H9 (cell line): ENCODE measurements at regions not wholly inside any gene's neighbourhood (a gene's known extent, or its start where the extent isn't known, plus 50 kb on each side); places are given as distances from the start of the nearest gene placed in this dataset.

ENCODE experiments used
- DNase-seq: peaks from one replicate; pipeline ENCODE4 v3.0.0-alpha.2; 2017
- H2AFZ ChIP-seq: one replicate; pipeline ENCODE4 v1.6.1; 2013; ENCODE audit warnings: mild to moderate bottlenecking, low read length, control low read depth, moderate library complexity
- H2AK5ac ChIP-seq: 2 replicates; pipeline ENCODE4 v1.6.1; 2013; ENCODE audit warnings: low read length, control low read depth, mixed read lengths; ENCODE audit not compliant: insufficient read length
- H2BK120ac ChIP-seq: one replicate; pipeline ENCODE4 v1.6.1; 2013; ENCODE audit warnings: low read depth, mild to moderate bottlenecking, low read length, control low read depth, inconsistent platforms; ENCODE audit not compliant: poor library complexity, severe bottlenecking
- H2BK12ac ChIP-seq: 2 replicates; pipeline ENCODE4 v1.6.1; 2013; ENCODE audit warnings: low read length, control low read depth, mixed read lengths, low read depth; ENCODE audit not compliant: insufficient read length
- H2BK15ac ChIP-seq: 2 replicates; pipeline ENCODE4 v1.6.1; 2013; ENCODE audit warnings: low read depth, low read length, control low read depth
- H2BK20ac ChIP-seq: one replicate; pipeline ENCODE4 v1.6.1; 2013; ENCODE audit warnings: low read depth, mild to moderate bottlenecking, low read length, control low read depth, inconsistent platforms; ENCODE audit not compliant: poor library complexity, severe bottlenecking
- H2BK5ac ChIP-seq: 2 replicates; pipeline ENCODE4 v1.6.1; 2013; ENCODE audit warnings: low read length, control low read depth, mixed read lengths; ENCODE audit not compliant: insufficient read length
- H3K14ac ChIP-seq: 2 replicates; pipeline ENCODE4 v1.6.1; 2013; ENCODE audit warnings: low read length, control low read depth; ENCODE audit not compliant: insufficient read depth
- H3K18ac ChIP-seq: 2 replicates; pipeline ENCODE4 v1.6.1; 2013; ENCODE audit warnings: low read depth, mild to moderate bottlenecking, mixed read lengths, low read length, control low read depth; ENCODE audit not compliant: insufficient read length
- H3K23ac ChIP-seq: 2 replicates; pipeline ENCODE4 v1.6.1; 2013; ENCODE audit warnings: low read length, control low read depth, mixed read lengths, low read depth; ENCODE audit not compliant: insufficient read length
- H3K23me2 ChIP-seq: 2 replicates; pipeline ENCODE4 v1.6.1; 2013; ENCODE audit warnings: low read depth, mild to moderate bottlenecking, mixed read lengths, low read length, control low read depth; ENCODE audit not compliant: insufficient read length, poor library complexity, severe bottlenecking
- H3K27ac ChIP-seq: 2 replicates; pipeline ENCODE4 v1.5.1; 2013; ENCODE audit warnings: low read length, control low read depth, mixed read lengths, low read depth; ENCODE audit not compliant: insufficient read length
- H3K27me3 ChIP-seq: 2 replicates; pipeline ENCODE4 v1.6.1; 2013; ENCODE audit warnings: low read length, control low read depth, inconsistent platforms; ENCODE audit not compliant: insufficient read depth
- H3K4ac ChIP-seq: 2 replicates; pipeline ENCODE4 v1.6.1; 2013; ENCODE audit warnings: low read depth, mild to moderate bottlenecking, control low read depth, inconsistent platforms, low read length, moderate library complexity
- H3K4me1 ChIP-seq: 2 replicates; pipeline ENCODE4 v1.6.1; 2013; ENCODE audit warnings: low read length, control low read depth, inconsistent platforms; ENCODE audit not compliant: insufficient read depth
- H3K4me2 ChIP-seq: 2 replicates; pipeline ENCODE4 v1.6.1; 2013; ENCODE audit warnings: low read length, control low read depth, mixed read lengths; ENCODE audit not compliant: insufficient read length, insufficient read depth
- H3K56ac ChIP-seq: 2 replicates; pipeline ENCODE4 v1.6.1; 2013; ENCODE audit warnings: low read depth, mild to moderate bottlenecking, mixed read lengths, low read length, control low read depth; ENCODE audit not compliant: insufficient read length
- H3K79me1 ChIP-seq: 2 replicates; pipeline ENCODE4 v1.6.1; 2013; ENCODE audit warnings: low read depth, mild to moderate bottlenecking, moderate library complexity, low read length, control low read depth, inconsistent platforms; ENCODE audit not compliant: insufficient read depth, poor library complexity, severe bottlenecking
- H3K79me2 ChIP-seq: 2 replicates; pipeline ENCODE4 v1.6.1; 2013; ENCODE audit warnings: low read length, control low read depth, inconsistent platforms; ENCODE audit not compliant: insufficient read depth
- H3K9ac ChIP-seq: 2 replicates; pipeline ENCODE4 v1.6.1; 2013; ENCODE audit warnings: low read length, control low read depth, mixed read lengths; ENCODE audit not compliant: insufficient read length; ENCODE audit errors: extremely low read depth
- H3K9me3 ChIP-seq: one replicate; pipeline ENCODE4 v1.6.1; 2013; ENCODE audit warnings: low read depth, low read length, inconsistent platforms; ENCODE audit not compliant: control insufficient read depth
- H3T11ph ChIP-seq: one replicate; pipeline ENCODE4 v1.6.1; 2013; ENCODE audit warnings: mild to moderate bottlenecking, low read length, control low read depth, inconsistent platforms
- H4K20me1 ChIP-seq: one replicate; pipeline ENCODE4 v1.6.1; 2013; ENCODE audit not compliant: control insufficient read depth, insufficient read length, insufficient read depth
- H4K5ac ChIP-seq: 2 replicates; pipeline ENCODE4 v1.6.1; 2013; ENCODE audit warnings: low read depth, mild to moderate bottlenecking, mixed read lengths, low read length, control low read depth; ENCODE audit not compliant: insufficient read length
- H4K8ac ChIP-seq: replicated peaks from 2 replicates; pipeline ENCODE4 v1.6.1; 2013; ENCODE audit warnings: low read length, control low read depth, mixed read lengths, low read depth; ENCODE audit not compliant: insufficient read length
- H4K91ac ChIP-seq: 2 replicates; pipeline ENCODE4 v1.6.1; 2013; ENCODE audit warnings: low read depth, mild to moderate bottlenecking, moderate library complexity, mixed read lengths, low read length, control low read depth; ENCODE audit not compliant: insufficient read length
- H3K27ac Mint-ChIP-seq, 3 experiments: 2 replicates in 2 of 3; 3 replicates in 1 of 3; pipeline ENCODE4 v1.8.0; 2020 to 2021; ENCODE audit warnings: mixed read lengths in 3 of 3, mild to moderate bottlenecking in 1 of 3, moderate library complexity in 1 of 3
- H3K27me3 Mint-ChIP-seq: 2 replicates; pipeline ENCODE4 v1.8.0; 2021; ENCODE audit warnings: low read depth, mild to moderate bottlenecking, moderate library complexity, mixed read lengths
- H3K36me3 Mint-ChIP-seq, 3 experiments: 2 replicates in 2 of 3; 3 replicates in 1 of 3; pipeline ENCODE4 v1.8.0; 2020 to 2021; ENCODE audit warnings: low read depth in 3 of 3, mixed read lengths in 3 of 3; ENCODE audit not compliant: insufficient read depth in 1 of 3
- H3K4me1 Mint-ChIP-seq, 2 experiments: 2 replicates each; pipeline ENCODE4 v1.8.0; 2020; ENCODE audit warnings: mixed read lengths in 2 of 2
- H3K4me3 Mint-ChIP-seq, 2 experiments: 2 replicates in 1 of 2; 3 replicates in 1 of 2; pipeline ENCODE4 v1.8.0; 2020 to 2021; ENCODE audit warnings: mild to moderate bottlenecking in 2 of 2, mixed read lengths in 2 of 2, moderate library complexity in 1 of 2
- H3K9me3 Mint-ChIP-seq, 2 experiments: 2 replicates in 1 of 2; 3 replicates in 1 of 2; pipeline ENCODE4 v1.8.0; 2020; ENCODE audit warnings: mild to moderate bottlenecking in 2 of 2, mixed read lengths in 2 of 2, moderate library complexity in 1 of 2
- CTCF ChIP-seq: fragments of 200-600 bp; sonication (generic); conservative IDR thresholded peaks from 3 replicates; pipeline ENCODE4 v1.8.0; 2021; ENCODE audit warnings: antibody characterized with exemption, mild to moderate bottlenecking
- WGBS: extraction: QIAGEN DNeasy Blood & Tissue Kit; methylation state at CpG from one replicate; pipeline ENCODE4 v1.1.7; 2013; ENCODE audit warnings: missing lambda C conversion rate, low lambda C conversion rate, mixed read lengths; ENCODE audit not compliant: insufficient read length; ENCODE audit errors: extremely low coverage; 5-methylcytosine and 5-hydroxymethylcytosine counted together

DNA sequence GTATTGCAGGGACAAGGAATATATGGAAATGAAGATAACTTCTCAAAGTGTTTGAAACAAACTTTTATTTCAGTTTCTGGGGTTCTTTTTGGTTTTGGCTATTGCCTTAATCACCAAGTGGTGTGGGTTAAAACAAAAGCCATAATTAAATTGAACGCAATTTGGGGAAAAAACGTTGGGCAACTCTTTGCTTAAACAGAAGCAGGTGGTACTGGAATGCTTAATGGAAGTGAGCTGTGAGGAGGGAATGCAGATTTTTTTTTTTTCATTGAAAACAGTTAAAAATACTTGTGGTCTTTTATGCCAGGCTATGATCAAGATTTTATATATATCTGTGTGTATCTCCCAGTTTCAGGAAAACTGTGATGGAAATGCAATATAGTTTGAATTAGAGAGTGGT is 195.7 kb upstream of the TUT7 start:
- H3K27ac Mint-ChIP-seq: no peak overlapping the region
- no peak overlapping the region for H4K5ac ChIP-seq
- peaks cover 23 to 26% of the 10 kb centered on the region in 2 experiments for H3K4me1 Mint-ChIP-seq
- no peaks in the 10 kb centered on the region for H3K23me2 ChIP-seq
- no peak overlapping the region for H3K4ac ChIP-seq
- no peak overlapping the region for H2BK120ac ChIP-seq
- no peak for DNase-seq
- H2BK5ac ChIP-seq: no peak overlapping the region
- H3K9me3 ChIP-seq: no peaks in the 10 kb centered on the region
- no peaks in the 10 kb centered on the region for H4K20me1 ChIP-seq
- no peak overlapping the region for H3K56ac ChIP-seq
- WGBS: no CpG with 5 or more reads among the region's 2 CpGs
- H2BK12ac ChIP-seq: no peak overlapping the region
- H3K27ac ChIP-seq: no peak overlapping the region
- H3K9me3 Mint-ChIP-seq: no peaks in the 10 kb centered on the region; a peak in 1 of 5 replicates
- H3K23ac ChIP-seq: no peak overlapping the region
- H2BK20ac ChIP-seq: no peak overlapping the region
- H3K36me3 Mint-ChIP-seq: no peaks in the 10 kb centered on the region
- TF ChIP-seq CTCF: no peak
- H3K27me3 Mint-ChIP-seq: no peaks in the 10 kb centered on the region; the same call in 1 of the 2 replicates
- H2AK5ac ChIP-seq: no peak overlapping the region
- no peaks in the 10 kb centered on the region for H3K79me2 ChIP-seq
- no peak overlapping the region for H2BK15ac ChIP-seq
- no peaks in the 10 kb centered on the region for H3K79me1 ChIP-seq
- H3K4me2 ChIP-seq: no peak overlapping the region
- no peak overlapping the region for H4K8ac ChIP-seq
- H3K14ac ChIP-seq: no peak overlapping the region
- no peak overlapping the region for H2AFZ ChIP-seq
- H3K9ac ChIP-seq: no peak overlapping the region
- no peak overlapping the region for H3K4me3 Mint-ChIP-seq
- H4K91ac ChIP-seq: no peak overlapping the region
- H3K27me3 ChIP-seq: no peaks in the 10 kb centered on the region
- no peak overlapping the region for H3T11ph ChIP-seq
- peaks cover 10% of the 10 kb centered on the region; the same call in 1 of the 2 replicates for H3K4me1 ChIP-seq
- H3K18ac ChIP-seq: no peak overlapping the region
